Endothelial cell (in vitro differentiated cells): ENCODE measurements at regions not wholly inside any gene's neighbourhood (a gene's known extent, or its start where the extent isn't known, plus 50 kb on each side); places are given as distances from the start of the nearest gene placed in this dataset.

Source experiments
- DNase-seq: peaks from one replicate; pipeline ENCODE4 v3.0.0; 2021; ENCODE audit warnings: low spot score
- H3K27ac Mint-ChIP-seq: one replicate; pipeline ENCODE4 v1.8.0; 2021; ENCODE audit warnings: mixed read lengths, inconsistent platforms; ENCODE audit not compliant: unreplicated experiment
- H3K27me3 Mint-ChIP-seq: one replicate; pipeline ENCODE4 v1.8.0; 2021; ENCODE audit warnings: mild to moderate bottlenecking, moderate library complexity, mixed read lengths, inconsistent platforms; ENCODE audit not compliant: unreplicated experiment
- H3K36me3 Mint-ChIP-seq: one replicate; pipeline ENCODE4 v1.8.0; 2021; ENCODE audit warnings: mild to moderate bottlenecking, low read depth, mixed read lengths, inconsistent platforms; ENCODE audit not compliant: unreplicated experiment
- H3K4me1 Mint-ChIP-seq: one replicate; pipeline ENCODE4 v1.8.0; 2021; ENCODE audit warnings: mild to moderate bottlenecking, mixed read lengths, inconsistent platforms; ENCODE audit not compliant: unreplicated experiment
- H3K4me3 Mint-ChIP-seq: one replicate; pipeline ENCODE4 v1.8.0; 2021; ENCODE audit warnings: mild to moderate bottlenecking, mixed read lengths, inconsistent platforms; ENCODE audit not compliant: unreplicated experiment
- H3K9me3 Mint-ChIP-seq: one replicate; pipeline ENCODE4 v1.8.0; 2021; ENCODE audit warnings: mixed read lengths, inconsistent platforms; ENCODE audit not compliant: unreplicated experiment
- TF ChIP-seq, protein P1 (sequence below): fragments of 200-600 bp; sonication (generic); IDR thresholded peaks from one replicate; pipeline ENCODE4 v1.5.0; 2021; ENCODE audit warnings: antibody characterized with exemption; ENCODE audit not compliant: unreplicated experiment

DNA sequence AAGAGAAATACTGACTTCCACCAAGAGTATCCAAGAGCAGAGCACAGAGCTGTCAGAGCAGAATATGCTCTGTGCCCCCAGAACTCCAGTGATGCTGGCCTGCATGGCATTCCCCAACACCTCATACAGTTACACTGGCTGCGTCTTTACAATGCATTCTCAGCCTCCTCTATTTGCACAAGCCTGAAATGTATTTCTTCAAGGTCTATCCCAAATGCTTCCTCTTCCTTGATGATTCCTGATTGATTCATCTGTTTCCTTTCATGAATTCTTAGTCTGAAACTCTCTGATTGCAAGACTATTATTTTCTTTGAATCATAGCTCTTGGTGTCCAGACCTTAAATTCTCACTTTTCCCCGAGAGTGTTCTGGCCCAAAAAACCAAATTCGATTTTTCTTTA is 664.7 kb downstream of the MECOM start:
- Mint-ChIP-seq H3K27me3 (no peaks in the 10 kb centered on the region), H3K4me3 (no peak overlapping the region), H3K4me1 (peaks cover 7% of the 10 kb centered on the region), H3K36me3 (no peaks in the 10 kb centered on the region), H3K27ac (no peak overlapping the region), H3K9me3 (no peaks in the 10 kb centered on the region)
- no peak for DNase-seq
- TF ChIP-seq, protein P1, sequence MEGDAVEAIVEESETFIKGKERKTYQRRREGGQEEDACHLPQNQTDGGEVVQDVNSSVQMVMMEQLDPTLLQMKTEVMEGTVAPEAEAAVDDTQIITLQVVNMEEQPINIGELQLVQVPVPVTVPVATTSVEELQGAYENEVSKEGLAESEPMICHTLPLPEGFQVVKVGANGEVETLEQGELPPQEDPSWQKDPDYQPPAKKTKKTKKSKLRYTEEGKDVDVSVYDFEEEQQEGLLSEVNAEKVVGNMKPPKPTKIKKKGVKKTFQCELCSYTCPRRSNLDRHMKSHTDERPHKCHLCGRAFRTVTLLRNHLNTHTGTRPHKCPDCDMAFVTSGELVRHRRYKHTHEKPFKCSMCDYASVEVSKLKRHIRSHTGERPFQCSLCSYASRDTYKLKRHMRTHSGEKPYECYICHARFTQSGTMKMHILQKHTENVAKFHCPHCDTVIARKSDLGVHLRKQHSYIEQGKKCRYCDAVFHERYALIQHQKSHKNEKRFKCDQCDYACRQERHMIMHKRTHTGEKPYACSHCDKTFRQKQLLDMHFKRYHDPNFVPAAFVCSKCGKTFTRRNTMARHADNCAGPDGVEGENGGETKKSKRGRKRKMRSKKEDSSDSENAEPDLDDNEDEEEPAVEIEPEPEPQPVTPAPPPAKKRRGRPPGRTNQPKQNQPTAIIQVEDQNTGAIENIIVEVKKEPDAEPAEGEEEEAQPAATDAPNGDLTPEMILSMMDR, result no peak

DNA sequence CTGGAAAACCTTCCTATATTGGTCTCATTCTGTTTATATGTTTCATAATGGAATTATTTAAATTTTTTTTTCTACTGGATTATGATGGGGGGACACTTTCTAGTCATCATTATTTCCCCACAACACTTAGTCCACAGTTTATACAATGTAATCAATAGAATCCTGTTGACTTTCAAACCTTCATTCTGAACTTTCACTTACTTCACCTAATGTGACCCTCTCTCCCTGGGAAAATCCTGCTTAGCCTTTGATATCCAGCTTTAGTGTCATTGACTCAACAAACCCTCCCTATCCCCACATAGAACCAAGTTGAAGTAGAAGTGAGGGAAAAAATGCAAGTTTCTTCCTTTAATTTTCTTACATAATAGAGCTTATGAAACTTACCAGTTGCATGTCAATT is 666.0 kb downstream of the MECOM start:
- no peak for DNase-seq
- Mint-ChIP-seq H3K4me1 (peaks cover 4% of the 10 kb centered on the region), H3K27ac (no peak overlapping the region), H3K27me3 (no peaks in the 10 kb centered on the region), H3K4me3 (no peak overlapping the region), H3K36me3 (no peaks in the 10 kb centered on the region), H3K9me3 (no peaks in the 10 kb centered on the region)
- TF ChIP-seq, protein P1, result no peak

DNA sequence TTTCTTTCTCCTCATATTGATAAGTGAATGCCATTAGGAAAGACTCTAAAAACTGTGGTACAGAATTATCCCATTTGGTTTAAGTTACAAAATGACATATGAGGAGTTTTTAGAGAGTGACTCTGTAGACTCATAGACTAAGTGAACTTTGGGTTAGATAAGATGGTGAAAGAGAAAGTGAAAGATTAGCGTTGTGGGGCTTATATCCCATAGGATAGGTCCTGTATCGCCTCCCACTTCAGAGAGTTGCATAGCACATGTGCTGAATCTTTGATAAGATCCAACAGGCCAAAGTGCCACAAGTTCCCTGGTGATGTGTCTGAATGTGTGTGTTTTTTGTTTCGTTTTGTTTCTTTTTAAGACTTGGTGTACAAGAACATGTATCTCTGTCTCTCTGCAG is 666.9 kb downstream of the MECOM start:
- Mint-ChIP-seq H3K36me3 (no peaks in the 10 kb centered on the region), H3K4me1 (peaks cover 4% of the 10 kb centered on the region), H3K9me3 (no peaks in the 10 kb centered on the region), H3K27me3 (no peaks in the 10 kb centered on the region), H3K27ac (no peak overlapping the region), H3K4me3 (no peak overlapping the region)
- no peak for DNase-seq
- TF ChIP-seq, protein P1, result no peak

DNA sequence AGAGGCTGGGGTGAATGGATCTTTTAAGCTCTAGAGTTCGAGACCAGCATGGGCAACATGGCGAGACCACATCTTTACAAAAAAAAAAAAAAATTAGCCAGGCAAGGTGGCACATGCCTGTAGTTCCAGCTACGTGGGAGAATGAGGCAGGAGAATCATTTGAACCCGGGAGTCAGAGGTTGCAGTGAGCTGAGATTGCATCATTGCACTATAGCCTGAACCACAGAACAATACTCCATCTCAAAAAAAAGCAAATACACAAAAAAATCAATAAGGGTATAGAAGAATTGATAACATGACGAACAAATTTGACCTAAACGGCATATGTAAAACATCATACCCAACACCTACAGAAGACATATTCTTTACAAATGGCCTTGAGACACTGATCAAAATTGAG is 668.4 kb downstream of the MECOM start:
- no peak for DNase-seq
- TF ChIP-seq, protein P1, result no peak
- peaks cover 4% of the 10 kb centered on the region for H3K4me1 Mint-ChIP-seq
- H3K4me3 Mint-ChIP-seq, result no peak overlapping the region
- H3K9me3 Mint-ChIP-seq, result no peaks in the 10 kb centered on the region
- no peaks in the 10 kb centered on the region for H3K27me3 Mint-ChIP-seq
- H3K36me3 Mint-ChIP-seq, result no peaks in the 10 kb centered on the region
- no peak overlapping the region for H3K27ac Mint-ChIP-seq

DNA sequence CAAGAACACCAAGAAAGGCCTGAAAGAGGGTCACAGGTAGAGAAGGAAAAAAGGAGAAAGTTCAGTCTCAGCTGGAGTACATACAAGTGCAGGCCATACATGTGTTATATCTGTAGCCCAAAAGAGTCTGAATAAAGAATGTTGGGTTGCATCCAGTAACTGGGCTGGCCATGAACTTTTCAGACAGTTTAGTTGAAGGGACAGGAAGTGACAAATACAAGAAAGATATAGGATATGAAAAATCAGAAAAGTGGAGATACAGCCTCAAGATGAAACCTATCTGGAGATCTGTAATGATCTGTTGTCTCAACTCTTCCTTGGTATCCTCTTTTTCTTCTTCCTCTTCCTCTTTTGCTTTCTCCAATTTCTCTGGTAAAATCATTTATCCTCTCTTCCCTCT is 671.7 kb downstream of the MECOM start:
- no peak for DNase-seq
- Mint-ChIP-seq H3K9me3 (no peaks in the 10 kb centered on the region), H3K4me3 (no peak overlapping the region), H3K36me3 (no peaks in the 10 kb centered on the region), H3K27me3 (no peaks in the 10 kb centered on the region), H3K4me1 (no peaks in the 10 kb centered on the region), H3K27ac (no peak overlapping the region)
- TF ChIP-seq, protein P1, result no peak
